ENCODE measurements at regions not wholly inside any gene's neighbourhood (a gene's known extent, or its start where the extent isn't known, plus 50 kb on each side); places are given as distances from the start of the nearest gene placed in this dataset.

- Histone ChIP-seq H3K27me3 (no peaks in the 10 kb centered on the region), H3K36me3 (no peaks in the 10 kb centered on the region), H3K4me3 (no peak overlapping the region), H3K9me3 (no peaks in the 10 kb centered on the region), H3K27ac (no peak overlapping the region), H3K4me1 (peaks cover 10% of the 10 kb centered on the region)
- no peak for DNase-seq (ENCODE audit: low spot score in 2 of 2)
- 85% methylated on average over 1 of the region's 1 CpG for WGBS
- TF ChIP-seq POLR2AphosphoS5 (IDR thresholded peaks at IDR 0.05): no peak
- TF ChIP-seq CTCF (IDR thresholded peaks at IDR 0.05): no peak
- TF ChIP-seq EP300 (IDR thresholded peaks at IDR 0.05): no peak
- TF ChIP-seq POLR2A (IDR thresholded peaks at IDR 0.05): no peak
These were observed 107.8 kb downstream of the GGTLC2 start for GRCh38 chr22:22752199-22752555.

- no peaks in the 10 kb centered on the region for H3K36me3 ChIP-seq
- H3K9me3 ChIP-seq: no peaks in the 10 kb centered on the region
- WGBS: 32% methylated on average over 10 of the region's 12 CpGs
- no peak overlapping the region for H3K27ac ChIP-seq
- H3K4me1 ChIP-seq: peaks cover 10% of the 10 kb centered on the region
- no peak for TF ChIP-seq CTCF (IDR thresholded peaks at IDR 0.05)
- peak in 1 of 3 donors; percentile 75 for TF ChIP-seq POLR2AphosphoS5 (IDR thresholded peaks at IDR 0.05)
- no peaks in the 10 kb centered on the region for H3K27me3 ChIP-seq
- H3K4me3 ChIP-seq: no peak overlapping the region
- peak in 1 of 2 donors; percentile 64 for DNase-seq (ENCODE audit: low spot score in 2 of 2)
These were observed 108.4 kb downstream of the GGTLC2 start for GRCh38 chr22:22752556-22753477.

- H3K4me1 ChIP-seq: peaks cover 10% of the 10 kb centered on the region
- no peak for TF ChIP-seq EP300 (IDR thresholded peaks at IDR 0.05)
- TF ChIP-seq POLR2A (IDR thresholded peaks at IDR 0.05): no peak
- peak in 1 of 2 donors; percentile 67 for TF ChIP-seq CTCF (IDR thresholded peaks at IDR 0.05)
- DNase-seq (ENCODE audit: low spot score in 2 of 2): peak in 1 of 2 donors; percentile 63
- 14% methylated on average over 7 of the region's 7 CpGs for WGBS
- H3K36me3 ChIP-seq: no peaks in the 10 kb centered on the region
- no peaks in the 10 kb centered on the region for H3K9me3 ChIP-seq
- H3K27me3 ChIP-seq: no peaks in the 10 kb centered on the region
- no peak overlapping the region for H3K27ac ChIP-seq
- no peak overlapping the region for H3K4me3 ChIP-seq
These were observed 109.3 kb downstream of the GGTLC2 start for GRCh38 chr22:22753526-22754267.

- 87% methylated on average over 3 of the region's 3 CpGs for WGBS
- no peak for TF ChIP-seq POLR2AphosphoS5 (IDR thresholded peaks at IDR 0.05)
- no peak for TF ChIP-seq CTCF (IDR thresholded peaks at IDR 0.05)
- TF ChIP-seq POLR2A (IDR thresholded peaks at IDR 0.05): no peak
- no peak for TF ChIP-seq EP300 (IDR thresholded peaks at IDR 0.05)
- Histone ChIP-seq H3K27me3 (no peaks in the 10 kb centered on the region), H3K4me3 (no peak overlapping the region), H3K4me1 (peaks cover 10% of the 10 kb centered on the region), H3K9me3 (no peaks in the 10 kb centered on the region), H3K36me3 (no peaks in the 10 kb centered on the region), H3K27ac (no peak overlapping the region)
- DNase-seq (ENCODE audit: low spot score in 2 of 2): no peak
These were observed 109.8 kb downstream of the GGTLC2 start for GRCh38 chr22:22754268-22754657.
